Heart right ventricle (tissue), 16 donors: ENCODE measurements at regions not wholly inside any gene's neighbourhood (a gene's known extent, or its start where the extent isn't known, plus 50 kb on each side); places are given as distances from the start of the nearest gene placed in this dataset.

Source experiments
- ATAC-seq, 8 donors: fragments of 200-7000 bp; cut with Tn5 transposase; one replicate each; pipeline ENCODE4 v1.9.1; 2020; ENCODE audit warnings: mild to moderate bottlenecking in 8 of 8, moderate library complexity in 8 of 8, moderate number of reproducible peaks in 1 of 8
- DNase-seq, 2 donors: peaks; one replicate each; pipeline ENCODE4 v3.0.0-alpha.2; 2020
- H3K27ac ChIP-seq, 10 donors: fragments of 200-600 bp; sonication (generic) in 2 of 10; one replicate each; pipeline versions ENCODE4 v1.5.0 to v1.8.0; 2020 to 2022; ENCODE audit warnings: mild to moderate bottlenecking in 3 of 10
- H3K27me3 ChIP-seq, 7 donors: fragments of 200-600 bp; one replicate each; pipeline ENCODE4 v1.8.0; 2021 to 2022; ENCODE audit warnings: mild to moderate bottlenecking in 2 of 7
- H3K36me3 ChIP-seq, 9 donors: fragments of 200-600 bp; sonication (generic) in 1 of 9; one replicate each; pipeline versions ENCODE4 v1.5.0 to v1.8.0; 2020 to 2022; ENCODE audit warnings: mild to moderate bottlenecking in 2 of 9
- H3K4me1 ChIP-seq, 9 donors: fragments of 200-600 bp; sonication (generic) in 1 of 9; one replicate each; pipeline versions ENCODE4 v1.5.0 to v1.8.0; 2020 to 2022; ENCODE audit warnings: mild to moderate bottlenecking in 4 of 9
- H3K4me3 ChIP-seq, 10 donors: fragments of 200-600 bp; sonication (generic) in 2 of 10; one replicate each; pipeline versions ENCODE4 v1.5.0 to v1.8.0; 2020 to 2022; ENCODE audit warnings: mild to moderate bottlenecking in 7 of 10, moderate library complexity in 2 of 10
- H3K9me3 ChIP-seq, 11 donors: fragments of 200-600 bp in 10 of 11; sonication (generic) in 2 of 11; one replicate each; pipeline versions ENCODE4 v1.5.0 to v1.8.0; 2013 to 2022; ENCODE audit warnings: mild to moderate bottlenecking in 2 of 11, control low read depth in 1 of 11, moderate library complexity in 1 of 11
- CTCF ChIP-seq, 9 donors: fragments of 200-600 bp; sonication (generic) in 2 of 9; IDR thresholded peaks; one replicate each; pipeline versions ENCODE4 v1.5.0 to v1.8.0; 2021 to 2022; ENCODE audit warnings: antibody characterized with exemption in 9 of 9, mild to moderate bottlenecking in 5 of 9, moderate library complexity in 1 of 9
- WGBS, 2 donors: extraction: QIAGEN DNeasy Blood & Tissue Kit; methylation state at CpG; one replicate each; pipeline ENCODE4 v1.1.7; 2013; ENCODE audit warnings: inconsistent platforms in 1 of 2; 5-methylcytosine and 5-hydroxymethylcytosine counted together
- intact Hi-C, 10 donors: fragments of 100-400 bp; cut with DNase I; formaldehyde crosslinking; loops; one replicate each; pipeline versions ENCODE4 v1.11.1 to v1.14.2; 2022
- donor health status: Arrhythmogenic right ventricular cardiomyopathy.
- donor health status: ischemic (EF 13 %, LVEDD 7.1; RV severe dilation, severe dysfunction).
- donor health status: healthy with polysubstance abuse.
- donor health status: DM: no; HTN: yes; CAD: no.
- donor health status: DM: no; HTN: no; CAD: no.
- donor health status: ischemic (EF 25% LVEDD 6.9; RV normal size, moderate dysfunction).
- donor health status: ischemic (EF 25% LVEDD 5.7; RV mildly dilated, moderate dysfunction).
- donor health status: healthy.
- donor health status: DM: yes; HTN: yes; CAD: no.
- donor health status: Ischemic cardiomyopathy.
- donor health status: ischemic (EF 35%, LVEDD 5.7; RV mildly dilated, moderate dysfunction).
- donor health status: nonischemic (EF 11% LVEDD 7.7; RV severe dilation, severe dysfunction).
- donor health status: DM: yes; HTN: yes; CAD: no.
- donor health status: PGD.
- donor health status: ischemic (EF 29% LVEDD 5.4; RV normal size, mild dysfunction).
- donor health status: nonischemic (EF 23%, LVEDD 6.1; RV moderate dilation, normal function).

GRCh38 chrX:20664774-20665173, 398.1 kb upstream of the RPS6KA3 start:
- no peak for TF ChIP-seq CTCF (IDR thresholded peaks at IDR 0.05)
- no peaks in the 10 kb centered on the region for H3K36me3 ChIP-seq
- ATAC-seq (no peak), DNase-seq (no peak)
- peaks cover 0 to 20% (median 0%) of the 10 kb centered on the region in 7 donors for H3K27me3 ChIP-seq
- no peaks in the 10 kb centered on the region for H3K9me3 ChIP-seq
- intact Hi-C loops, result no loop called here
- WGBS, 2 donors, result 18 to 22% methylated on average over 3 of the region's 3 CpGs
- H3K4me1 ChIP-seq, result no peaks in the 10 kb centered on the region
- no peak overlapping the region for H3K27ac ChIP-seq
- H3K4me3 ChIP-seq, result no peak overlapping the region

GRCh38 chrX:20664131-20664530, 397.4 kb upstream of the RPS6KA3 start:
- Histone ChIP-seq H3K4me3 (no peak overlapping the region), H3K27ac (no peak overlapping the region), H3K9me3 (no peaks in the 10 kb centered on the region), H3K27me3 (peaks cover 0 to 19% (median 0%) of the 10 kb centered on the region in 7 donors), H3K4me1 (no peaks in the 10 kb centered on the region), H3K36me3 (no peaks in the 10 kb centered on the region)
- intact Hi-C loops, result no loop called here
- no peak for TF ChIP-seq CTCF (IDR thresholded peaks at IDR 0.05)
- 64 to 70% methylated on average over 2 of the region's 2 CpGs for WGBS, 2 donors
- no peak for DNase-seq
- no peak for ATAC-seq

DNA sequence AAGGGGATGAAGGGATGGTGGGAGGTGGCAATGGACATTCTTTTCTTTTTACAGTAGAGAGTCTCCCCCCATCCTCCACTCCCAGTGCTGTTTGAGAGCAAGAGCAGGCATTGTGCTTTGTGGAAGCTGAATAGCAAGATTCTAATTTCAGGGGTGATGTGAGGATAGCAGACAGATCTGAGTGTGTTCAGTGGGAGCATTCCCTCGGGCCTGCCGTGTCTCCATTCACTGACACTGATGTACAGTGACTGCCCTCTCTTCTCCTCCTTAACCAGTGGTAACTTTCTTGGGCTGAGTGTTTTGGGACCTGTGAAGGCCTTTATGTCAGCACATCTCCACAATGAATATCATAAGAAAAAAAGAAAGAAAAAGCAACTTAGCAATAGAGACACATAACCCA, 396.6 kb upstream of the RPS6KA3 start:
- TF ChIP-seq CTCF (IDR thresholded peaks at IDR 0.05), result no peak
- ATAC-seq, result no peak
- Histone ChIP-seq H3K4me1 (no peaks in the 10 kb centered on the region), H3K9me3 (no peaks in the 10 kb centered on the region), H3K27ac (no peak overlapping the region), H3K36me3 (no peaks in the 10 kb centered on the region), H3K27me3 (peaks cover 0 to 14% (median 0%) of the 10 kb centered on the region in 7 donors), H3K4me3 (no peak overlapping the region)
- DNase-seq, result no peak
- intact Hi-C loops, result no loop called here
- WGBS, 2 donors, result 45 to 47% methylated on average over 2 of the region's 2 CpGs

DNA sequence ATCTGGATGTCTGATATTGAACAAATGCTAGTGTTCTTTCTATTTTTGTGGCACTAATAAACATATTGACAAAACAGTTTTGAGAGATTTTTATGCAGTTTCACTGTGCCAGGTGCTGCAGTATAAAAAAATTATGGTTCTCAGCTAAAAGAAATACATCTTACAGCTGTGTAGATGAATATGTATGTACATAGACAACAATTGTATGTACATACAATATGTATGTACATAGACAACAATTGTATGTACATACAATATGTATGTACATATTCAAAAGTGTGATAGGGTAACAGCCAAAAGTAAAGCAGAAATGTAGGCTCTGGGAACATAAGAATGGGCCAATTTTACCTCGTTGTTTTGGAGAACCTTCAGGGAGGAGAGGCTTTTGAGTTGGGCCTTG, 390.0 kb upstream of the RPS6KA3 start:
- no peak for ATAC-seq
- no peak for TF ChIP-seq CTCF (IDR thresholded peaks at IDR 0.05)

More for the DNA sequence above, 390.0 kb upstream of the RPS6KA3 start:
- H3K4me3 ChIP-seq, result no peak overlapping the region
- intact Hi-C loops, result no loop called here
- H3K36me3 ChIP-seq, result no peaks in the 10 kb centered on the region
- DNase-seq, result no peak
- no peak overlapping the region for H3K27ac ChIP-seq
- 72 to 77% methylated on average over 1 of the region's 1 CpG for WGBS, 2 donors
- peaks cover 0 to 2% (median 0%) of the 10 kb centered on the region in 7 donors for H3K27me3 ChIP-seq
- H3K4me1 ChIP-seq, result no peaks in the 10 kb centered on the region
- H3K9me3 ChIP-seq, result no peaks in the 10 kb centered on the region
